K562 (cell line): ENCODE measurements at regions not wholly inside any gene's neighbourhood (a gene's known extent, or its start where the extent isn't known, plus 50 kb on each side); places are given as distances from the start of the nearest gene placed in this dataset.

Source experiments
- ATAC-seq: fragments of 200-7000 bp; cut with Tn5 transposase; 3 replicates; pipeline ENCODE4 v1.9.1; 2020; ENCODE audit warnings: moderate library complexity
- BruUV-seq: library from RNA; stranded (reverse); fragments of 400-500 nt; replicated peaks from 2 replicates; lab custom pipeline; 2021; lab: Mats Ljungman, UMichigan
- CTCF ChIA-PET: fragments of 300-600 bp; formaldehyde crosslinking; extraction: SDS; loops from one replicate; lab custom pipeline; 2021; ENCODE audit warnings: low intra/inter-chr PET ratio; lab: Yijun Ruan, JAX
- POLR2A ChIA-PET: fragments of 300-600, 350-650 bp; sonication (Branson Sonifier 250); formaldehyde crosslinking; extraction: SDS; loops from one replicate; lab custom pipeline; 2021; ENCODE audit warnings: antibody characterized with exemption, inconsistent platforms; lab: Yijun Ruan, JAX
- DNase-seq, 4 experiments: peaks; one replicate each; pipeline versions ENCODE4 v3.0.0 to v3.0.0-alpha.2; 2011 to 2018; ENCODE audit warnings: low spot score in 3 of 4, mixed read lengths in 3 of 4; ENCODE audit errors: extremely low read depth in 1 of 4
- FAIRE-seq: peaks from 2 replicates; lab custom pipeline; 2011; peaks lifted over from hg19 to GRCh38; lab: Jason Lieb, UNC
- H2AFZ ChIP-seq: 2 replicates; pipeline ENCODE4 v1.6.0; 2011; ENCODE audit warnings: low read depth, low read length, control low read depth, inconsistent platforms
- H3K27ac ChIP-seq: fragments of 200-600 bp; 3 replicates; pipeline ENCODE4 v1.8.0; 2011; ENCODE audit warnings: low read depth, mild to moderate bottlenecking, control low read depth, inconsistent platforms, low read length, moderate library complexity, mixed read lengths; ENCODE audit errors: extremely low read depth
- H3K27me3 ChIP-seq, 2 experiments: fragments of 300-600 bp in 1 of 2; 2 replicates in 1 of 2; 3 replicates in 1 of 2; pipeline versions ENCODE4 v1.6.0 to v1.8.0; 2011; ENCODE audit warnings: inconsistent platforms in 2 of 2, low read length in 2 of 2, mild to moderate bottlenecking in 1 of 2, mixed read lengths in 1 of 2, moderate library complexity in 1 of 2; ENCODE audit not compliant: control insufficient read depth in 2 of 2, insufficient read depth in 2 of 2
- H3K36me3 ChIP-seq: fragments of 300-600 bp; 3 replicates; pipeline ENCODE4 v1.8.0; 2011; ENCODE audit warnings: mild to moderate bottlenecking, low read length, inconsistent platforms; ENCODE audit not compliant: control insufficient read depth, insufficient read depth
- H3K4me1 ChIP-seq, 2 experiments: fragments of 200-600 bp in 1 of 2; replicated peaks in 1 of 2; 2 replicates in 1 of 2; 3 replicates in 1 of 2; pipeline versions ENCODE4 v1.5.1 to v1.8.0; 2011; ENCODE audit warnings: inconsistent platforms in 2 of 2, low read length in 2 of 2, mild to moderate bottlenecking in 1 of 2, mixed read lengths in 1 of 2, moderate library complexity in 1 of 2; ENCODE audit not compliant: control insufficient read depth in 2 of 2, insufficient read depth in 2 of 2
- H3K4me2 ChIP-seq: 2 replicates; pipeline ENCODE4 v1.6.1; 2011; ENCODE audit warnings: low read length, control low read depth, inconsistent platforms, mixed read lengths; ENCODE audit not compliant: insufficient read depth
- H3K4me3 ChIP-seq: fragments of 200-600 bp; sonication (generic), shearing (Covaris generic); 2 replicates; pipeline ENCODE4 v1.5.1; 2016; ENCODE audit warnings: control low read depth, inconsistent platforms
- H3K79me2 ChIP-seq: fragments of 200-600 bp; 3 replicates; pipeline ENCODE4 v1.8.0; 2011; ENCODE audit warnings: low read length, inconsistent platforms; ENCODE audit not compliant: control insufficient read depth, insufficient read depth
- H3K9ac ChIP-seq, 2 experiments: 2 replicates each; pipeline versions ENCODE4 v1.6.0 to v1.6.1; 2011; ENCODE audit warnings: low read depth in 2 of 2, low read length in 2 of 2, control low read depth in 1 of 2, inconsistent platforms in 1 of 2, mild to moderate bottlenecking in 1 of 2, mixed read lengths in 1 of 2; ENCODE audit not compliant: insufficient read depth in 1 of 2
- H3K9me1 ChIP-seq: one replicate; pipeline ENCODE4 v1.6.0; 2011; ENCODE audit warnings: inconsistent platforms, mild to moderate bottlenecking, low read length, moderate library complexity; ENCODE audit not compliant: control insufficient read depth, insufficient read depth
- H3K9me3 ChIP-seq: replicated peaks from 2 replicates; pipeline ENCODE4 v1.5.1; 2011; ENCODE audit warnings: low read depth, low read length, inconsistent platforms; ENCODE audit not compliant: control insufficient read depth, insufficient read depth
- H4K20me1 ChIP-seq: replicated peaks from 2 replicates; pipeline ENCODE4 v1.6.1; 2011; ENCODE audit warnings: low read length, inconsistent platforms, mixed read lengths; ENCODE audit not compliant: control insufficient read depth, insufficient read depth
- ARID3B ChIP-seq: fragments of 250-450 bp; sonication (Bioruptor Pico); IDR thresholded peaks from 2 replicates; pipeline ENCODE4 v1.4.0; 2020; ENCODE audit warnings: borderline replicate concordance
- CREB1 ChIP-seq, 2 experiments: sonication (generic) in 1 of 2; formaldehyde crosslinking in 1 of 2; IDR thresholded peaks; 2 replicates each; pipeline versions ENCODE4 v1.6.1 to v1.8.0; 2012 to 2022; ENCODE audit warnings: inconsistent platforms in 1 of 2, mild to moderate bottlenecking in 1 of 2, missing genetic modification reagents in 1 of 2, moderate library complexity in 1 of 2
- ETV6 ChIP-seq, 3 experiments: fragments of 150-350 bp in 1 of 3; sonication (generic) in 1 of 3; formaldehyde crosslinking in 1 of 3; IDR thresholded peaks; 2 replicates each; pipeline versions ENCODE4 v1.6.1 to v1.8.0; 2014 to 2022; ENCODE audit warnings: borderline replicate concordance in 2 of 3, low read depth in 2 of 3, antibody characterized with exemption in 1 of 3, low read length in 1 of 3, mild to moderate bottlenecking in 1 of 3, missing genetic modification reagents in 1 of 3
- POLR2G ChIP-seq: fragments of 200-400 bp; formaldehyde crosslinking; IDR thresholded peaks from 2 replicates; pipeline ENCODE4 v1.6.1; 2017; ENCODE audit warnings: low read depth, mild to moderate bottlenecking, antibody characterized with exemption, low read length, moderate library complexity
- POLR2H ChIP-seq: IDR thresholded peaks from 2 replicates; pipeline ENCODE4 v1.6.1; 2016; ENCODE audit warnings: missing genetic modification characterization, low read depth, mild to moderate bottlenecking, control low read depth, missing compliant biosample characterization, moderate library complexity
- SP1 ChIP-seq: sonication (generic); formaldehyde crosslinking; IDR thresholded peaks from 2 replicates; pipeline ENCODE4 v1.8.1; 2022; ENCODE audit warnings: mild to moderate bottlenecking, missing genetic modification reagents
- TEAD2 ChIP-seq: fragments of 450-650 bp; IDR thresholded peaks from 2 replicates; pipeline ENCODE4 v1.6.1; 2016; ENCODE audit warnings: missing genetic modification characterization, control low read depth, missing compliant biosample characterization
- WGBS: fragments of 100-300 bp; shearing (Covaris generic); methylation state at CpG from one replicate; pipeline ENCODE4 v1.1.6; 2016; ENCODE audit warnings: low coverage, mixed read lengths; ENCODE audit not compliant: insufficient coverage; ENCODE audit errors: missing lambda C conversion rate; 5-methylcytosine and 5-hydroxymethylcytosine counted together
- in situ Hi-C: fragments of 300-500 bp; cut with MboI; formaldehyde crosslinking; loops from 4 replicates; pipeline ENCODE4 v1.15.0; 2018; ENCODE audit warnings: inconsistent platforms, mixed read lengths
- intact Hi-C: fragments of 100-400 bp; cut with micrococcal nuclease; formaldehyde crosslinking; loops from 2 replicates; pipeline ENCODE4 v1.14.2; 2022

- Histone ChIP-seq H3K79me2 (no peaks in the 10 kb centered on the region), H3K36me3 (no peaks in the 10 kb centered on the region), H3K4me3 (no peak overlapping the region), H3K4me1 (peaks cover 7 to 28% of the 10 kb centered on the region in 2 experiments; a peak in 4 of 5 replicates), H4K20me1 (peaks cover 4% of the 10 kb centered on the region; the same call in 1 of the 2 replicates), H2AFZ (no peak overlapping the region), H3K9me1 (peaks cover 3% of the 10 kb centered on the region)
- ChIA-PET CTCF (no interaction called here), POLR2A (interaction anchor here (0.6 kb wide), 1 partner anchor 136 kb away, joined by 3 read pairs; no protein-coding TSS in a partner anchor)
- in situ Hi-C loops: no loop called here
- WGBS: under 1% methylated on average over 8 of the region's 8 CpGs
- ATAC-seq: no peak
- no peak for FAIRE-seq
- TF ChIP-seq POLR2G (no peak), ETV6 (IDR thresholded peaks at IDR 0.05; ENCODE audit: borderline replicate concordance in 1 of 2, low read depth in 2 of 2, low read length in 1 of 2) (no peak), ETV6 (CRISPR knock-in tag; IDR thresholded peaks at IDR 0.05; ENCODE audit: borderline replicate concordance) (no peak), CREB1 (IDR thresholded peaks at IDR 0.05) (no peak), CREB1 (CRISPR knock-in tag; IDR thresholded peaks at IDR 0.05) (no peak), ARID3B (no peak), SP1 (CRISPR knock-in tag) (no peak), POLR2H (tag) (no peak), TEAD2 (no peak)
- TF ChIP-seq, all 486 proteins: peak for 0
- Histone ChIP-seq H3K9me3 (no peaks in the 10 kb centered on the region), H3K27me3 (peaks cover 0 to 35% of the 10 kb centered on the region in 2 experiments; a peak in 1 of 5 replicates), H3K9ac (no peak overlapping the region), H3K4me2 (no peak overlapping the region), H3K27ac (no peak overlapping the region)
- intact Hi-C loops: loop anchor here (10.0 kb wide), 1 partner anchor 91 kb away; the partner anchor contains the start of gene RET
- no TSS peak for BruUV-seq
- DNase-seq: no peak
These were observed 92.7 kb upstream of the RET start for GRCh38 chr10:42984035-42984610.
